ENCODE measurements at regions not wholly inside any gene's neighbourhood (a gene's known extent, or its start where the extent isn't known, plus 50 kb on each side); places are given as distances from the start of the nearest gene placed in this dataset.

- TF ChIP-seq, protein P1, sequence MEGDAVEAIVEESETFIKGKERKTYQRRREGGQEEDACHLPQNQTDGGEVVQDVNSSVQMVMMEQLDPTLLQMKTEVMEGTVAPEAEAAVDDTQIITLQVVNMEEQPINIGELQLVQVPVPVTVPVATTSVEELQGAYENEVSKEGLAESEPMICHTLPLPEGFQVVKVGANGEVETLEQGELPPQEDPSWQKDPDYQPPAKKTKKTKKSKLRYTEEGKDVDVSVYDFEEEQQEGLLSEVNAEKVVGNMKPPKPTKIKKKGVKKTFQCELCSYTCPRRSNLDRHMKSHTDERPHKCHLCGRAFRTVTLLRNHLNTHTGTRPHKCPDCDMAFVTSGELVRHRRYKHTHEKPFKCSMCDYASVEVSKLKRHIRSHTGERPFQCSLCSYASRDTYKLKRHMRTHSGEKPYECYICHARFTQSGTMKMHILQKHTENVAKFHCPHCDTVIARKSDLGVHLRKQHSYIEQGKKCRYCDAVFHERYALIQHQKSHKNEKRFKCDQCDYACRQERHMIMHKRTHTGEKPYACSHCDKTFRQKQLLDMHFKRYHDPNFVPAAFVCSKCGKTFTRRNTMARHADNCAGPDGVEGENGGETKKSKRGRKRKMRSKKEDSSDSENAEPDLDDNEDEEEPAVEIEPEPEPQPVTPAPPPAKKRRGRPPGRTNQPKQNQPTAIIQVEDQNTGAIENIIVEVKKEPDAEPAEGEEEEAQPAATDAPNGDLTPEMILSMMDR (IDR thresholded peaks at IDR 0.05): no peak
- no peak for TF ChIP-seq POLR2A (IDR thresholded peaks at IDR 0.05)
Measured at GRCh38 chr6:37565267-37566110, 65.8 kb upstream of the CCDC167 start.

Data from right lobe of liver (tissue), 4 donors.